D721Med (cell line): ENCODE measurements at regions not wholly inside any gene's neighbourhood (a gene's known extent, or its start where the extent isn't known, plus 50 kb on each side); places are given as distances from the start of the nearest gene placed in this dataset.

Experiments
- DNase-seq: peaks from one replicate; pipeline ENCODE4 v3.0.0; 2011; ENCODE audit warnings: low spot score; ENCODE audit not compliant: insufficient read length
- FAIRE-seq: peaks from 2 replicates; lab custom pipeline; 2011; peaks lifted over from hg19 to GRCh38; lab: Jason Lieb, UNC
- TF ChIP-seq, protein P1 (sequence below): IDR thresholded peaks from 2 replicates; pipeline ENCODE4 v1.5.1; 2012; ENCODE audit warnings: mild to moderate bottlenecking, control low read depth; ENCODE audit not compliant: insufficient read depth; ENCODE audit errors: missing control alignments

DNA sequence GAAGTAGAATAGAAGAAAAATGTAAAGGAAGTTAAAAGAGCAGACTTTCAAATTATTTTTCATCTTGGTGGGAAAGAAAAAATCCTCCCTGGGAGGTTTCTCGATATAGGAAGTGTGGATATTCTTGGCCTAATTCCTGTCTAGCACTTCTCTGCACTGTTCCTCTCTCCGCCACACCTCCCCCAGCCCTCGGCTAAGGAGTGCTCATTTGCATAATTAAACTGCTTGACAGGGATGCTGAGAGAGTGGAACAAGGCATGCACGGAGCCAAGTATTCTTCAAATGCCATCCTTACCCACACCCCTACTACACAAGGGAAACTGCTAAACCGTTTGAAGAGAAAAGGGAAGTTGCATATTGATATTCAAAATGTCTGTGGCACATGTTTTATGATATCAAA lies 511.0 kb upstream of the HTR2A start:
- DNase-seq = no peak
- FAIRE-seq = no peak

GRCh38 chr13:47399599-47399998 lies 502.7 kb upstream of the HTR2A start:
- TF ChIP-seq, protein P1, sequence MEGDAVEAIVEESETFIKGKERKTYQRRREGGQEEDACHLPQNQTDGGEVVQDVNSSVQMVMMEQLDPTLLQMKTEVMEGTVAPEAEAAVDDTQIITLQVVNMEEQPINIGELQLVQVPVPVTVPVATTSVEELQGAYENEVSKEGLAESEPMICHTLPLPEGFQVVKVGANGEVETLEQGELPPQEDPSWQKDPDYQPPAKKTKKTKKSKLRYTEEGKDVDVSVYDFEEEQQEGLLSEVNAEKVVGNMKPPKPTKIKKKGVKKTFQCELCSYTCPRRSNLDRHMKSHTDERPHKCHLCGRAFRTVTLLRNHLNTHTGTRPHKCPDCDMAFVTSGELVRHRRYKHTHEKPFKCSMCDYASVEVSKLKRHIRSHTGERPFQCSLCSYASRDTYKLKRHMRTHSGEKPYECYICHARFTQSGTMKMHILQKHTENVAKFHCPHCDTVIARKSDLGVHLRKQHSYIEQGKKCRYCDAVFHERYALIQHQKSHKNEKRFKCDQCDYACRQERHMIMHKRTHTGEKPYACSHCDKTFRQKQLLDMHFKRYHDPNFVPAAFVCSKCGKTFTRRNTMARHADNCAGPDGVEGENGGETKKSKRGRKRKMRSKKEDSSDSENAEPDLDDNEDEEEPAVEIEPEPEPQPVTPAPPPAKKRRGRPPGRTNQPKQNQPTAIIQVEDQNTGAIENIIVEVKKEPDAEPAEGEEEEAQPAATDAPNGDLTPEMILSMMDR = no peak
- no peak for FAIRE-seq
- no peak for DNase-seq

More for the DNA sequence above, 511.0 kb upstream of the HTR2A start:
- TF ChIP-seq, protein P1 = no peak

- TF ChIP-seq, protein P1 = no peak
- DNase-seq = no peak
- FAIRE-seq = no peak
Measured at GRCh38 chr13:47397739-47398138, 500.9 kb upstream of the HTR2A start.

GRCh38 chr13:47396915-47397314 lies 500.1 kb upstream of the HTR2A start:
- FAIRE-seq (no peak), DNase-seq (no peak)
- TF ChIP-seq, protein P1 = no peak

DNA sequence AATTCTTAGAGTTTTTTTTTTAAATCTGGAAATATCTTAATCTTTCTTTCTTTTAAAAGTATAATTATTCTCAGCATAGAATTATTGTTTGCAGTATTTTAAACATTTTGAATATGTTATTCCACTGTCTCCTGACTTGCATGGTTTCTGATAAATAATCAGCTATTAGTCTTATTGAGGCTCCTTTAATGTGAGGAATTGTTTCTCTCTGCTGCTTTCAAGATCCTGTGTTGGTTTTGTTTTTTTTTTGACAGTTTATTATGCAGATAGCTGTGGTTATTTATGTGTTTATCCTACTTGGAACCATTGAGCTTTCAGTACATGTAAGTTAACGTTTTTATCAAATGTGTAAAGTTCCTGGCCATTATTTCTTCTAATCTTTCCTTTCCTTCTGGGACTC lies 477.9 kb upstream of the HTR2A start:
- FAIRE-seq (no peak), DNase-seq (no peak)
- TF ChIP-seq, protein P1 = no peak

DNA sequence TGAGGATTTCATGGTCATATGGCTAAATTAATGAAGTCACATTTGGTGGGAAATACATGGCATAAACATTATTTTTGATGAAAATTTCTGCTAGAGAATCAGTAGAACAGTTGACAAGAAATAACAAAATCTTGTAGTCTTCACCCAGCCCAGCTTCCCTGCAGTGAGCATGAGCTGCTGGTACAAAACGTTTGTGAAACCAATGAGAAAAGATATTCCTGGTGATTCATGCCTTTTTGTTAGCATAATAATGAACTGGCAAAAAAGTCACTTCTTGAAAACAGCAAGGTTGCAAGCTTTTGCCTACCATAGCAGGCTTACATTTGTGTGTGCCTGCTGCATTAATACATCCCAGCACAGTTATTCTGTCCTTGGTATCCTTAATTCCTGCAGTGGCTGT lies 475.9 kb upstream of the HTR2A start:
- TF ChIP-seq, protein P1 = no peak
- no peak for DNase-seq
- FAIRE-seq = no peak

GRCh38 chr13:47351798-47352197 lies 454.9 kb upstream of the HTR2A start:
- DNase-seq (no peak), FAIRE-seq (no peak)
- TF ChIP-seq, protein P1 = no peak
